Ramos (cell line): ENCODE measurements at regions not wholly inside any gene's neighbourhood (a gene's known extent, or its start where the extent isn't known, plus 50 kb on each side); places are given as distances from the start of the nearest gene placed in this dataset.

ENCODE experiments used
- in situ Hi-C: fragments of 300-500 bp; cut with MboI; formaldehyde crosslinking; loops from one replicate; pipeline ENCODE4 v1.14.3; 2022; ENCODE audit warnings: low sequenced_read_pairs; ENCODE audit not compliant: unreplicated experiment

GRCh38 chr1:106986603-106987002, 69.9 kb upstream of the PRMT6 start:
- in situ Hi-C loops, result no loop called here

GRCh38 chr1:106995970-106996369, 60.5 kb upstream of the PRMT6 start:
- in situ Hi-C loops, result no loop called here

GRCh38 chr1:106998431-106999002, 58.0 kb upstream of the PRMT6 start:
- in situ Hi-C loops, result no loop called here

- in situ Hi-C loops, result no loop called here
Measured at GRCh38 chr1:107000902-107001301, 55.6 kb upstream of the PRMT6 start.

- in situ Hi-C loops, result no loop called here
Measured at GRCh38 chr1:107003972-107004371, 52.5 kb upstream of the PRMT6 start.

GRCh38 chr1:107004421-107004820, 52.1 kb upstream of the PRMT6 start:
- in situ Hi-C loops, result no loop called here
